ENCODE measurements at regions not wholly inside any gene's neighbourhood (a gene's known extent, or its start where the extent isn't known, plus 50 kb on each side); places are given as distances from the start of the nearest gene placed in this dataset.

- Histone ChIP-seq H3K27ac (ENCODE audit: low read length) (no peak overlapping the region), H4K20me1 (ENCODE audit: low read length) (no peaks in the 10 kb centered on the region), H3K4me2 (ENCODE audit: low read length) (no peak overlapping the region), H2AFZ (ENCODE audit: low read length) (no peak overlapping the region), H3K4me3 (ENCODE audit: low read length) (no peak overlapping the region), H3K36me3 (ENCODE audit: low read depth, low read length) (no peaks in the 10 kb centered on the region), H3K27me3 (ENCODE audit: low read length) (peaks cover 15% of the 10 kb centered on the region), H3K4me1 (ENCODE audit: insufficient read depth, low read length) (0 out of 2 replicates have a peak, but pooled peaks cover 5% of the 10 kb centered on the region), H3K9ac (ENCODE audit: low read length) (no peak overlapping the region), H3K9me3 (ENCODE audit: low read length) (no peaks in the 10 kb centered on the region), H3K9me2 (replicated peaks; ENCODE audit: low read length) (no peaks in the 10 kb centered on the region), H3F3A (ENCODE audit: low read length, unreplicated experiment) (no peaks in the 10 kb centered on the region), H3K79me2 (ENCODE audit: low read length) (no peaks in the 10 kb centered on the region)
- DNase-seq (no peak), ATAC-seq (no peak)
- TF ChIP-seq, protein P1, sequence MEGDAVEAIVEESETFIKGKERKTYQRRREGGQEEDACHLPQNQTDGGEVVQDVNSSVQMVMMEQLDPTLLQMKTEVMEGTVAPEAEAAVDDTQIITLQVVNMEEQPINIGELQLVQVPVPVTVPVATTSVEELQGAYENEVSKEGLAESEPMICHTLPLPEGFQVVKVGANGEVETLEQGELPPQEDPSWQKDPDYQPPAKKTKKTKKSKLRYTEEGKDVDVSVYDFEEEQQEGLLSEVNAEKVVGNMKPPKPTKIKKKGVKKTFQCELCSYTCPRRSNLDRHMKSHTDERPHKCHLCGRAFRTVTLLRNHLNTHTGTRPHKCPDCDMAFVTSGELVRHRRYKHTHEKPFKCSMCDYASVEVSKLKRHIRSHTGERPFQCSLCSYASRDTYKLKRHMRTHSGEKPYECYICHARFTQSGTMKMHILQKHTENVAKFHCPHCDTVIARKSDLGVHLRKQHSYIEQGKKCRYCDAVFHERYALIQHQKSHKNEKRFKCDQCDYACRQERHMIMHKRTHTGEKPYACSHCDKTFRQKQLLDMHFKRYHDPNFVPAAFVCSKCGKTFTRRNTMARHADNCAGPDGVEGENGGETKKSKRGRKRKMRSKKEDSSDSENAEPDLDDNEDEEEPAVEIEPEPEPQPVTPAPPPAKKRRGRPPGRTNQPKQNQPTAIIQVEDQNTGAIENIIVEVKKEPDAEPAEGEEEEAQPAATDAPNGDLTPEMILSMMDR (conservative IDR thresholded peaks at IDR 0.05; ENCODE audit: low read depth, low read length): no peak
- TF ChIP-seq EZH2 (IDR thresholded peaks at IDR 0.05; ENCODE audit: low read length, unreplicated experiment) (no peak), EZH2phosphoT487 (IDR thresholded peaks at IDR 0.05; ENCODE audit: borderline replicate concordance, low read length) (no peak)
- CTCF ChIA-PET: no interaction called here
- intact Hi-C loops (cut with micrococcal nuclease): no loop called here
- no TSS peak for BruUV-seq (replicated peaks)
- POLR2A ChIA-PET (ENCODE audit: unreplicated experiment): no interaction called here
Measured at GRCh38 chr5:35303152-35303551, 72.9 kb upstream of the PRLR start.

GRCh38 chr5:35302544-35302943 lies 72.3 kb upstream of the PRLR start:
- no peaks in the 10 kb centered on the region for H3K79me2 ChIP-seq (ENCODE audit: low read length)
- peaks cover 16% of the 10 kb centered on the region for H3K27me3 ChIP-seq (ENCODE audit: low read length)
- H3K4me2 ChIP-seq (ENCODE audit: low read length): no peak overlapping the region
- H3K36me3 ChIP-seq (ENCODE audit: low read depth, low read length): no peaks in the 10 kb centered on the region
- no peak overlapping the region for H3K9ac ChIP-seq (ENCODE audit: low read length)
- no peak overlapping the region for H3K27ac ChIP-seq (ENCODE audit: low read length)
- ChIA-PET POLR2A (ENCODE audit: unreplicated experiment) (no interaction called here), CTCF (no interaction called here)
- TF ChIP-seq, protein P1 (conservative IDR thresholded peaks at IDR 0.05; ENCODE audit: low read depth, low read length): no peak
- TF ChIP-seq EZH2phosphoT487 (IDR thresholded peaks at IDR 0.05; ENCODE audit: borderline replicate concordance, low read length): no peak
- TF ChIP-seq EZH2 (IDR thresholded peaks at IDR 0.05; ENCODE audit: low read length, unreplicated experiment): no peak
- no peak overlapping the region for H2AFZ ChIP-seq (ENCODE audit: low read length)
- H4K20me1 ChIP-seq (ENCODE audit: low read length): no peaks in the 10 kb centered on the region
- intact Hi-C loops (cut with micrococcal nuclease): no loop called here
- H3F3A ChIP-seq (ENCODE audit: low read length, unreplicated experiment): no peaks in the 10 kb centered on the region
- H3K4me3 ChIP-seq (ENCODE audit: low read length): no peak overlapping the region
- no TSS peak for BruUV-seq (replicated peaks)
- ATAC-seq (no peak), DNase-seq (no peak)
- no peaks in the 10 kb centered on the region for H3K9me3 ChIP-seq (ENCODE audit: low read length)
- 0 out of 2 replicates have a peak, but pooled peaks cover 5% of the 10 kb centered on the region for H3K4me1 ChIP-seq (ENCODE audit: insufficient read depth, low read length)
- H3K9me2 ChIP-seq (replicated peaks; ENCODE audit: low read length): no peaks in the 10 kb centered on the region

GRCh38 chr5:35297755-35298154 lies 67.5 kb upstream of the PRLR start:
- Histone ChIP-seq H3K4me2 (ENCODE audit: low read length) (no peak overlapping the region), H3K36me3 (ENCODE audit: low read depth, low read length) (no peaks in the 10 kb centered on the region), H3K79me2 (ENCODE audit: low read length) (no peaks in the 10 kb centered on the region), H3K27ac (ENCODE audit: low read length) (no peak overlapping the region), H3K9me2 (replicated peaks; ENCODE audit: low read length) (no peaks in the 10 kb centered on the region), H3F3A (ENCODE audit: low read length, unreplicated experiment) (no peaks in the 10 kb centered on the region), H3K4me3 (ENCODE audit: low read length) (no peak overlapping the region), H3K9me3 (ENCODE audit: low read length) (no peaks in the 10 kb centered on the region), H4K20me1 (ENCODE audit: low read length) (no peaks in the 10 kb centered on the region), H3K9ac (ENCODE audit: low read length) (no peak overlapping the region), H3K4me1 (ENCODE audit: insufficient read depth, low read length) (no peaks in the 10 kb centered on the region), H3K27me3 (ENCODE audit: low read length) (peaks cover 3% of the 10 kb centered on the region; the same call in 1 of the 2 replicates), H2AFZ (ENCODE audit: low read length) (no peak overlapping the region)
- ATAC-seq: no peak
- intact Hi-C loops (cut with micrococcal nuclease): no loop called here
- BruUV-seq (replicated peaks): no TSS peak
- TF ChIP-seq EZH2phosphoT487 (IDR thresholded peaks at IDR 0.05; ENCODE audit: borderline replicate concordance, low read length) (no peak), EZH2 (IDR thresholded peaks at IDR 0.05; ENCODE audit: low read length, unreplicated experiment) (no peak)
- TF ChIP-seq, protein P1 (conservative IDR thresholded peaks at IDR 0.05; ENCODE audit: low read depth, low read length): no peak
- ChIA-PET POLR2A (ENCODE audit: unreplicated experiment) (no interaction called here), CTCF (no interaction called here)
- DNase-seq: no peak

Measured in PC-3 (cell line).